ENCODE measurements at regions not wholly inside any gene's neighbourhood (a gene's known extent, or its start where the extent isn't known, plus 50 kb on each side); places are given as distances from the start of the nearest gene placed in this dataset.

DNA sequence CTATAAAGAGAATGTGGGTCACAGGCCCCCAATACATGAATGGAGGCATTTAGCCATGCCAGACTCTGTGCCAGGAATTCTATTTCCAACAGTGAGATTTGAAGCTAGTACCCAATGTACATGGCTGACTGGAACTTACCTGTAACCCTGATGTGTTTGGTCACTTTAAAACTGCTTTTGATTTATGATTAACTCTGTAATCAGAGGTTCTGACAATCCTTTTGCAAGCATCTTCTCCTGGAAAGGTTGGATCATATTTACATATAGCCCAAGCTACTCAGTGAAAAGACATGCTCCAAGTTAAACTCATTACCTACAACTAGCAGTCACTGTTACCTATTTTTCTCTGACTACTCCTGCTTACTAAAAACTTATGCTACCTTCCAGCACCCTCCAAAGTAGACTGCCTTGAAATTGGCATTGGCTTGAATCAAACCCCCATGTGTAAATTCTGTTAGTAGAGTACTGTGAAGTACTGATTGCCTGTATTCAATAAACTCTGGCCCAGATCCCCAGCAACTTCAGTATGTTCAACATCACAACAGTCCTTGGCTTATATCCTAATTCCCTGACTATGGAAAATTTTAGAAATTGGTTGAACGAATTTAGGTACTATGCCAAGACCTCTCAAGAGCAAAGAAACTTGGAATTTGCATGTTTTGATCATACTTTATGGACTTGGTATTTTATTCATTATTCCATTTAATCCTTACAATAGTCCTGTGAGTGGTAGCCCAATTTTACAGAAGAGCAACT is 665.6 kb upstream of the NECTIN3 start:
- H4K20me1 ChIP-seq (ENCODE audit: control insufficient read depth, insufficient read depth, insufficient read length) = no peaks in the 10 kb centered on the region
- no peaks in the 10 kb centered on the region for H3K9me3 ChIP-seq (ENCODE audit: control insufficient read depth, low read depth, low read length)
- no peaks in the 10 kb centered on the region; a peak in 1 of 5 replicates for H3K9me3 Mint-ChIP-seq
- no peak overlapping the region for H4K91ac ChIP-seq (ENCODE audit: insufficient read length, low read depth, low read length)
- H3K27ac Mint-ChIP-seq = no peak overlapping the region
- no peak overlapping the region for H3K56ac ChIP-seq (ENCODE audit: insufficient read length, low read depth, low read length)
- no peaks in the 10 kb centered on the region for H3K23me2 ChIP-seq (ENCODE audit: insufficient read length, low read depth, low read length, poor library complexity, severe bottlenecking)
- no peak overlapping the region for H3K14ac ChIP-seq (ENCODE audit: insufficient read depth, low read length)
- no peaks in the 10 kb centered on the region for H3K4me1 ChIP-seq (ENCODE audit: insufficient read depth, low read length)
- no peaks in the 10 kb centered on the region for H3K27me3 ChIP-seq (ENCODE audit: insufficient read depth, low read length)
- no peak overlapping the region for H3K23ac ChIP-seq (ENCODE audit: insufficient read length, low read depth, low read length)
- no peak overlapping the region for H2BK20ac ChIP-seq (ENCODE audit: low read depth, low read length, poor library complexity, severe bottlenecking)
- no peak overlapping the region for H2AK5ac ChIP-seq (ENCODE audit: insufficient read length, low read length)
- no peak overlapping the region for H3K9ac ChIP-seq (ENCODE audit: extremely low read depth, insufficient read length, low read length)
- no peak overlapping the region for H2AFZ ChIP-seq (ENCODE audit: low read length)
- no peak overlapping the region for H3K4me2 ChIP-seq (ENCODE audit: insufficient read depth, insufficient read length, low read length)
- H3K79me2 ChIP-seq (ENCODE audit: insufficient read depth, low read length) = no peaks in the 10 kb centered on the region
- H2BK120ac ChIP-seq (ENCODE audit: low read depth, low read length, poor library complexity, severe bottlenecking) = no peak overlapping the region
- WGBS (ENCODE audit: extremely low coverage, insufficient read length, low lambda C conversion rate) = no CpG with 5 or more reads among the region's 1 CpG
- no peak overlapping the region for H4K8ac ChIP-seq (replicated peaks; ENCODE audit: insufficient read length, low read depth, low read length)
- H3K18ac ChIP-seq (ENCODE audit: insufficient read length, low read depth, low read length) = no peak overlapping the region
- no peak overlapping the region for H3K4ac ChIP-seq (ENCODE audit: low read depth, low read length)
- no peak overlapping the region for H2BK15ac ChIP-seq (ENCODE audit: low read depth, low read length)
- no peak overlapping the region for H3T11ph ChIP-seq (ENCODE audit: low read length)
- H3K4me1 Mint-ChIP-seq = no peaks in the 10 kb centered on the region
- H4K5ac ChIP-seq (ENCODE audit: insufficient read length, low read depth, low read length) = no peak overlapping the region
- H3K36me3 Mint-ChIP-seq (ENCODE audit: insufficient read depth in 1 of 3, low read depth in 3 of 3) = no peaks in the 10 kb centered on the region
- no peak overlapping the region for H3K27ac ChIP-seq (ENCODE audit: insufficient read length, low read depth, low read length)
- TF ChIP-seq, protein P1, sequence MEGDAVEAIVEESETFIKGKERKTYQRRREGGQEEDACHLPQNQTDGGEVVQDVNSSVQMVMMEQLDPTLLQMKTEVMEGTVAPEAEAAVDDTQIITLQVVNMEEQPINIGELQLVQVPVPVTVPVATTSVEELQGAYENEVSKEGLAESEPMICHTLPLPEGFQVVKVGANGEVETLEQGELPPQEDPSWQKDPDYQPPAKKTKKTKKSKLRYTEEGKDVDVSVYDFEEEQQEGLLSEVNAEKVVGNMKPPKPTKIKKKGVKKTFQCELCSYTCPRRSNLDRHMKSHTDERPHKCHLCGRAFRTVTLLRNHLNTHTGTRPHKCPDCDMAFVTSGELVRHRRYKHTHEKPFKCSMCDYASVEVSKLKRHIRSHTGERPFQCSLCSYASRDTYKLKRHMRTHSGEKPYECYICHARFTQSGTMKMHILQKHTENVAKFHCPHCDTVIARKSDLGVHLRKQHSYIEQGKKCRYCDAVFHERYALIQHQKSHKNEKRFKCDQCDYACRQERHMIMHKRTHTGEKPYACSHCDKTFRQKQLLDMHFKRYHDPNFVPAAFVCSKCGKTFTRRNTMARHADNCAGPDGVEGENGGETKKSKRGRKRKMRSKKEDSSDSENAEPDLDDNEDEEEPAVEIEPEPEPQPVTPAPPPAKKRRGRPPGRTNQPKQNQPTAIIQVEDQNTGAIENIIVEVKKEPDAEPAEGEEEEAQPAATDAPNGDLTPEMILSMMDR (conservative IDR thresholded peaks at IDR 0.05) = no peak
- no peak for DNase-seq
- H2BK5ac ChIP-seq (ENCODE audit: insufficient read length, low read length) = no peak overlapping the region
- H2BK12ac ChIP-seq (ENCODE audit: insufficient read length, low read depth, low read length) = no peak overlapping the region
- no peak overlapping the region for H3K4me3 Mint-ChIP-seq
- H3K27me3 Mint-ChIP-seq (ENCODE audit: low read depth) = no peaks in the 10 kb centered on the region
- no peaks in the 10 kb centered on the region for H3K79me1 ChIP-seq (ENCODE audit: insufficient read depth, low read depth, low read length, poor library complexity, severe bottlenecking)

Data from H9 (cell line).